Kasumi-1 (cell line): ENCODE measurements at regions not wholly inside any gene's neighbourhood (a gene's known extent, or its start where the extent isn't known, plus 50 kb on each side); places are given as distances from the start of the nearest gene placed in this dataset.
A peak's percentile ranks its signal among the peaks of the same experiment; 100 is the strongest.
"Not testable (repeated sequence)": the region's sequence is repeated elsewhere in the genome, so short reads cannot be mapped to it uniquely, and the experiment has no call there.

Source experiments
- DNase-seq, 2 experiments: peaks; one replicate each; lab custom pipeline; 2025; lab: John Stamatoyannopoulos, UW

DNA sequence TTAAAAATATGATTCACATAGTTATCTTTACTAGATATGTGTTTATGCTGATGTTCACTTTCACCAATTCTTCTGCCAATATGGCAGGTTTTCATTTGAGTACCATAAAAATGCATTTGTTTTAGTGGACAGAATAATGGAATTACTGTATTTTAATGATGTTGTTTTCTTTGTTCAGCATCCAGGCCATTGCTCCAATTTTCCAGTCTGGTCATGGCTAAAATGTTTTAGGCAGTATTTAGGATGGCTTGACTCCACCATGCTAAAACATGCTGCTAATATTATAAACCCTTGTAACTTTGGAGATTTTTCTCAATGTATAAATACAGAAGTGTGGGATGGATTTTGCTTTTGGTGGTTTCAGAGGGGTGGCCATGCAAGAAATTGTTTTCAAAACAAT, 273.0 kb upstream of the RPS23 start:
- no peak for DNase-seq

DNA sequence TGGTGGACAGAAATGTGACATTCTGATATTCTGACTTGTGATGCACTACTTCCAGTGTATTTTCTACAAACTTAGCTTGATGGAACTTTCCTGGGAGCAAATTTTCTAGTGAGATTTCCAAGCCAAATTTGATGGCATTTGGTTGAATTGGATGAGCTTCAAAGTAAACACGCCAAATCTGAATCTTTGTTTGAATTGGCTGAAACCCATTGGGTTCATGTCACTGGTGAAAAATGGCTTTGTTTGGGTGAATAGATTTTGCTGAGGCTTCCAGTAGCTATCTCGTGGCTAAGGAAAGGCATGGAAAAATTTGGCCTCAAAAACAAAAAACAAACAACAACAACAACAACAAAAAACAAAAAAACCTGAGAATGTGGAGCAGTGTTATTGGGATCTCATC, 271.1 kb upstream of the RPS23 start:
- DNase-seq, result no peak

DNA sequence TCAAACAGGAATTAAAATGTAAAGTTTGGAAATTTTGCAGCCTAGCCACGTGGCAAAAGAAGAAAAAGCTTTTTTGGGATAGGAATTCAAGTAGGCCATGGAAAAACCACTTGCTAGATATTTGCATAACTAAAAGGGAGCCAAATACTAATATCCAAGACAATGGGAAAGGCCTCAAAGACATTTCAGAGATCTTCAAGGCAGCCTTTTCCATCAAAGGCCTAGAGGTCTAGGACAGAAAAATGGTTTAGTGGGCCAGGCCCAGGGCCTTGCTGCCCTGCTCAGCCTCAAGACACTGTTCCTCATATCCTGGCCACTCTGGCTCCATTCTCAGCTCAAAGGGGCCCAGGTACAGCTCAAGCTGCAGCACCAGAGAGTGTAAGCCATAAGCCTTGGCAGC, 265.9 kb upstream of the RPS23 start:
- DNase-seq, result no peak

DNA sequence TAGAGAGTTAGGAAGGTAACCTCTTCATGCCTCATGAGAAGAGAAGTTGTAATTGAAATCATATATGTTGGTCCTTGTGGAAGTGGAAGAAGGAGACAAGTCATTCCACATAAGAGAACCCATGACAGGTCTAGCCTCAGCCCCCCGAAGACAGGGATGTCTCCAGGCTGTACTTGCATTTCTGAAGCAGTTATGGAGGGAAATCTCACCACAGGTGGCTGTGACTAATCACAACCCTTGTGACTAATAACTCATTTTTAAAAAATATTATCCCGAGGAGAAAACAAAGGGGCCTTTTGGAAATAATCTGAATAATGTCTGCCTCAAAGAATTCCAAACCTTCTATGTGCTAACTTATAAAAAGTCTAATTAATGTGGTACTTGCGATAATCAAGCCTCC, 262.1 kb upstream of the RPS23 start:
- no peak for DNase-seq

DNA sequence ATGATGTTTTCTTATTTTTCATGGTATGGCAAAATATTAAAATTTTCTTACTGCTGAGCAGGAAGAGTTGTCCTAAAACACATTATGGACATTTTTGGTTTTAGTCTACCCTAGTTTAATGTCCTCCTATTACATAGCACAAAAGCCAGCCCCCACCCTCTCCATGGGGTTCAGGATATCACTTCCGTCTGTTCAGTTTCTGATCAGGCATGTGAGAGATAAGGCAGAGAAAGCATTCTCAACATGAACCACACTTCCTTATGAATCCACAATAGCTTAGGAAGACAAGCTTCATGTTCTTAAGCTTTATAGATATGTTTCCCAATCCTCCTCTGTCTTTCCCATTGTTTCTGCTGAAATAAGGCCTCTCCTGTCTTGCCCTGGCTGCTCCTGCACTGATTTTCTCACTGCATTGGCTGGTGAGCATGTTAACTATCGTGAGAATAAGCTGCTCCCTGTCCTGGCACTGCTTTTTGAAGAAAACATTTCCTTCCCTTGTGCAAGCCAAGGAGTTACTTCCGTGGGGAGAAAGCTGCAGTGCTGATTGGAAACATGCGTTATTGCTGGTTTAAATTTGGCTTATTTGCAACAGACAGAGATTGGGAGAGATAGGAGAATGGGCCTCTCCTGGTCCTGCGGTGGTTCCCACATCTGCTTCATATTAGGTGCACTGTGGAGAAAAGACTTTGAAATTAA, 260.3 kb upstream of the RPS23 start:
- no peak for DNase-seq

DNA sequence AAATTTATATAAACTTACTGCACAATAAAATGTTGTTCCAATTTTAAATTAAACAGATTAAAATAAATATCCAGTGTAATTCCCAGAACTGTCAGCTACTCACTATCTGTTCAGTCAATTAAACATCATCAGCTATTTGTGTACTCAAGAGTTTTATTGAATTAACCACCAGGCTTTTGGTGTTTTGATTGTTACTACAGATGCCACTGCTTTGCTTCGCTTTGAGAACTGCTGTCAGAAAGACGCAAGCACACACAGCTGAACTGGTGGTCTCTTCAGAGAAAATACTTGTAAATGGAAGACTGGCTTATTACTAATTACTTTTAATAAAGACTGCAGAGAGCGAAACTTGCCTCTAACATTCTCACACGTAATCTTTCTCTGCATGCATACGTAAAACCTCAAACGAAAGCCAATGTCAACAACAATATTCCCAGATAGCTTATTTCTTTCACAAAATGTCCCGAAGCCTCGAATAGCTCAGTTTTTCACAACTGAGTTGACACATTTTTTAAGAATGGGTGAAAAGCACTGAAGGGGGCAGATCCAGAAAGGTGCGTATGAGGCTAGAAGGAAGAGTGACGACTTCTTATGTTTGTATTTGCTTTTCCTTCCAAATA, 259.6 kb upstream of the RPS23 start:
- no peak for DNase-seq

DNA sequence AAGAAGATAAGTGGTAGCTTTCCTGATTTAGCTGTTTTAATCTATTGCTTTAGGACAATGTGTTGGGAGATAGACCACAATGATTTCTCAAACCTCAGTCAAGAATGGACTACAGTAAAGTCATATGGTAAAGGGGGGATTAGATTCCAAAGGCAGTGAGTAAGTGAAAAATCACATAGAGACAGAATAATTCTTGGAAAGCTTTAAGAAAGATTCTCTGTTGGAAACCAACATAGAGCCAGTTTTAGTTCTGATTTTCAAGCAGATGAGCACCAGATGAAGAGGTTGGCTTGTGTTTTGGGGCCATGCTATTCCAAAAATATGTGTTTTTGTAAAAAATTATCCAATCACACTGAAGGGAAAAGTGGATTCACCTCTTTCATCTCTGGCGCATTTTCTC, 256.8 kb upstream of the RPS23 start:
- DNase-seq, result no peak

DNA sequence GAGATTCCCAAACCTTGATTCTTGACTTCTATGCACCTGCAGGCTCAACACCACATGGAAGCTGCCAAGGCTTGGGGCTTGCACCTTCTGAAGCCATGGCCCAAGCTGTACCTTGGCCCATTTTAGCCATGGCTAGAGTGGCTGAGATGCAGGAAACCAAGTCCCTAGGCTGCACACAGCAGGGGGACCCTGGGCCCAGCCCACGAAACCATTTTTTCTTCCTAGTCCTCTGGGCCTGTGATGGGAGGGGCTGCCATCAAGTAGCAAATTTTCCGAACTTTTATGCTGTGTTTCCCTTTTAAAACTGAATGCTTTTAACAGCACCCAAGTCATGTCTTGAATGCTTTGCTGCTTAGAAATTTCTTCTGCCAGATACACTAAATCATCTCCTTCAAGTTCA, 253.9 kb upstream of the RPS23 start:
- DNase-seq, result not testable (repeated sequence)

DNA sequence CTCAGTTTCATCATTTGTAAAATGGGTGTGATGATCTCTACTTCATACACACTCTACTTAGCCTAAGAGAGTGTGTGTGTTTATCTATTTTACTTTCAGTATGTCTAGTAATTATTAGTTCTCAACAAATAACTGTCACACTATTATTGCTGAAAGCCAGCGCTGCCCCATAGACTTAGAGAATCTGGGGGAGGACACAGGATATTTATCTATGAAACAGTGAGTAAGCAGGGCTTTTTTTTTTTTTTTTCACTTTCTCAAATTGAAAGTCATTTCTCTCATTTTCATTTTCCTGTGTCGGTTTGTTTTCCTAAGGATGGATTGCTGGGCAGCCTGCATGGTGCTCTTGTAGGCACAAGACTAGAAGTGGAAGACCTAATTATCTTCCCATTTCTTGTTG, 248.4 kb upstream of the RPS23 start:
- no peak for DNase-seq

DNA sequence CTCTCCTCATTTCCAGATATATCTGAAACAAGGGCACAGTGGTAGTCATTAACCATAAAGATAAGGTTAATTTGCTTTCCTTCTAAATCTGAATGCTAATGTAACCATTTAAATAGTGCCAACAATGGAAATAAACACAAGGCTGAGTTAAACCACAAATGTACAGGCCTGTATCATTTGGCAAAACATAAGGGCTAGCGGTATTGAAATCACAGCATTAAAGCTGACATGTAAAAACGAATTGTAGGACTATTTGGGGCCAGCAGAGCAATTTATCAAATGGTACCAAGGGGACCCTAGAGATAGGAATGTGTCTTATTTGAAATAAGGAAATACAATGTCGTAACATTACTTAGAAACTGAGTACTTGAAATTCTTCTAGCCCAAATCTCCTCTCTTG, 247.5 kb upstream of the RPS23 start:
- DNase-seq, result no peak

DNA sequence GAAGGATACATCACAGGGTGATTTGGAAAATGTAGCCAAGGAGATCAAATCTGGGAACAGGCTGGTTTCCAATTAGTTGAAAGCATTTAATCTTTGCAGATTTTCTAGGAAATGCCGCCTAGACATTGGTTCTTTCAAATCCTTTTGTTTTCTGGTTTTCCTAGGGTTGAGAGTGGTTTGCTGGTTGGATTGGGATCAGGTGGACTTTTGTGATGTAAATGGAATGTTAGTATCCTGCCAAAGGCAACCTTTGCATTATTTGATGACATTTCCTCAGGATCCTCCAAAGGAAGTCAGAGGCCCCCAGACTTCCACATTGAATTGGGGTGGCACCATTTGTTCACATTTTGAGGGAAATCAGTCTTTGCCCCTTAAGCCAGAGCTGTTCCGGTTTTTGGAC, 245.5 kb upstream of the RPS23 start:
- DNase-seq, result no peak

DNA sequence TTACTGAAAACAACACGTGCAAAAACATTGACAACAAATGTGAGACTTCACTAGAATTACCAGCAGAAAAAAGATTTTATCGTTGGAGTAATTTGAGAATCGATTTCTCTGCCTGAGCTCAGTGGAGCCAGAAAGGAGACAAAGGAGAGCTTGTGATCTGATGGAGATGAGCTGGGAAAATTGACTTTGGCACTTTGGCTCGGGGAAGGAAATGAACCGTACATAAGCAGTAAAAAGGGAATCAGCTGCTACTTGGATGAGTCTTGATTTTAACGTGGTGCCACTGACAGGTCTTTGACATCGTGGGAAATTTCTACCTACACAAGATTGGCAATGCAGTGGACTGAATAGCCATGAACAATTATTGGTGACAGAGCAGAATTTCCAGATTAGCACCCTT, 244.7 kb upstream of the RPS23 start:
- no peak for DNase-seq

DNA sequence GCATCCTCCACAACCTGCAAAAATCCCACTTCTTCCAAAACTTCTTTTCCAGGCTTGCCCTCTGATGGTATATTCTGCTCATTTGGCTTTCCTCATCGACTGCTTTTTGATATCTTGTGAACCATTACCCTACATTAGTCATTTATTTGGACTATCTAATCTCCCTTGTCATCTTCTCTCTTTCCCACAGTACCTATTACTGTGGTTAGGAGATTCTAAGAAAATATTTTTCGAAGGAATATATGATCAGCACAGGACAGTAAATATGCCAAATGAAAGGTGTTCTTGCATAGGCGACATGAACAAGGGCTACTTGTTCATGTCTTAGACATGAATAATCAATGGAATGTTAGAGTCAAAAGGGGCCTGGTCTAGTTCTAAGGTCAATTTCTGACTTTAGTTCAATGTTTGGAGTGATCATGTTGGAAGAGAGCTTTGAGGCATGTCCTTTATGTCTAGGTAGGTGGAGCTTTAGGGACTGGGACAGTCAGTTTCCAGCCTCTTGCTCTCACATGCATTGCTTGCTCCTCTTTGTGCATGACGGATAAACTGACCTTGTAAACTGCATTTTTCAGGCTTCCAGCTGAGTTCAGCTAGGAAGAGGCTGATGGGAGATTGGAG, 243.4 kb upstream of the RPS23 start:
- no peak for DNase-seq

DNA sequence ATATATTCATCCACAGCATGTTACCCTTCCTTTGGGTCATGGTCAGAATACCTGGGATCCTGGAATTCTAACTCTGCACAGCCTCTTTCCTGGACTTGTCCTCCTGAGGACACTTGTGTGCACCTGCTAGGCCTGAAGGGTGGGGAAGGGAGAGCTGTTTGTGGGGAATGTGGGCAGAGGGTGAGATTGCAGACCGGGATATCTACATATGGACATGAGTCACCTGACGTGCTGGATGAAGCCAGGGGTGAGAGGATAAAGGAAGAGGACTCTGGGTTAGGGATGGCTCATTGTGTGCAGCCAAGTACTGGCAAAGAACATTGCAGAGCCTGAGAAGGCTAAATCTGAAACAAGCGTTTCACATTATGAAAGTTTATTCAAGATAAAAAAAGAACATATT, 241.4 kb upstream of the RPS23 start:
- no peak for DNase-seq

DNA sequence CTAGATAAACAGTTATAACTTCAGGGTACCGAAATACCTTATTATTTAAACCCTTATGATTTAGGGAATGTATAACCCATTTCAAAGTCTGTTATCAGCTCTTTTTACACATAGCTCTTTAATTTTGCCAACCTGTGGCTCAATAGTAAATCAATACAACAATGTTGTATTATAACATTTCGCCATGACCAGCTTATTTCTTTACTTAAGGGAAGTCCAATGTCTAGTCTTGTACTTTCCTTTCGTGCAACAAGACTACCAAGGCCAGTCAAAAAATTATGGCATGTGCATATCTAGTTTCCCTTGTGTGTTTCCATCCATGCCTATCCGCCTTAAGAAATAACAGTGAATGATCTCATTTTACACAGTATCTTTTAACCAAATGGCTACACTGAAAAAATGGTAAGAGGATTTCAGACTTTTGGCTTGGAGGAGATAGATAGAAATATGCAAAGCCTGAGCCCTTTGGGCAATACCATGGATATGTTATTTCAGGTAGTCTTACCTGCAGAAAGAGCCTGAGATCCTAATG, 239.5 kb upstream of the RPS23 start:
- DNase-seq, result no peak

DNA sequence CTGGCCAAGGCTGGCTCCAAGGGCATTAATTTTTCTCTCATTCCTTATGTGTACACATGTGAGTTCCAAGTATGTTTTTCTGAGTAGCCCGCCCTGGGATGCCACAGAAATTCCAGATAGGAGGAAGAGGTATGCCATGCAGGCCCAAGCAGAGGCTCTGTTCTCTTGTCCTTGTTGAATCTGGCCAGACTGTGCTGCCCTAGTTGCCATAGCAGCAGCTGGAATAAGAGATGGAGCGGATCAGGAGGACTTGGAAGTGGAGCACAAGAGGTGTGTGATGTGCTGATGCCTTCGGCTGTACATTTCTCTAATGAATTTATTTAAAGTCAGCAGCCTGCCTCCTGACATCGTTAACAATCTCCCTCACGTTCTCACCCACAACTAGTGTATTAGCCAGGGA, 235.6 kb upstream of the RPS23 start:
- DNase-seq, result no peak

DNA sequence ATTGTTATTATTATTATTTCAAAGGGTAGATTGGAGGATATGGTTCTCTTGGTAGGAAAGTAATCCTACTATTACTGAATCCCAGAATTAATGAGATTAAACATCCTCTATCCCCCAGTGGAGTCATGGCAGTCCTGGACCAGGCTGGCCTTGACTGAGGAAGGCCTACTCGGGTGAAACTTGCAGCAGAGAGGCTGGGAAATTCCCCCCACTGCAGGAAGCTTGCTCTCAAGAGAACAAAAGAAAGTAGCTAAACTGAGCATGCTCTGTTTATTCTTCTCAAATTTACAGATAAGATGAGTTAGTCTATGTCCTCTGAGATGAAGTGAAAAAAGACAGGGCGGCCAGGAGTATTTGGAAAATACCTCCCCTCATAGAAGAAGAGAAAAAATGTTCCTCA, 233.9 kb upstream of the RPS23 start:
- no peak for DNase-seq

DNA sequence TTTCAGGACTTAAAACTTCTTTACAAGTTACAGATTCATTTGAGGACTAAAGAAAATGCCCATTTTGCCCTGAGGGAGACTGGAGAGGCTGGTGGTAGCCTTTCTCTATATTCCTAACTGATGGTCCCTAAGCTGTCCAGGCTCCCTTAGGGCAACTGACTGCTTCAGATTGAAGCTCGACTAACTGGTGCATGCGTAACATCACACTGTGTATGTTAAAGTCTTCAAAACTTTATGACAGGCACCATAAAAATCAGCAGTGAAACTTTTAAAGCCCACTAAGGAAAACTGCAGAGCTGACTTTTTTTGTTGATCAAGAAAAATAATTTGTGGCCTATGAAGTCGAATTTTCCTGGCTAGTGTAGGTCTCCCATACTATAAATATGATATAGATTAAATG, 233.0 kb upstream of the RPS23 start:
- no peak for DNase-seq

DNA sequence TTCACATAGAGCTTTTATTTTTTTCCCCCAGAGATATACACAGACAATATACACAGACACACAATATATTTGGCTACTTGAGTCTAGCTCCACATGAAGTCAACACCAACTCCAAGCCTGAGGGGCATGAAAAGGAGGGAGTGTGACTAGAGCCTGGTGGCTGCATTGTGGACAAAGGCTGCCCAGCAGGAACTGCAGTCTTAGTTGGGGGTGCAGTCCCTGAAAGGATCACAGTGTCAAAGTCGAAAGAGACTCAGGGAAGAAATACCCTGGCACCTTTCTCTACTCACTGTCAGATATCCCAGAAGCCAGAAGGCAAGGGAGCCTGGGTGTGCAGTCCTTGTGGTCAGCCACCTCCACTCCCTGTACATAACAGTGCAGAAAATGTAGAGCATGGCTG, 231.6 kb upstream of the RPS23 start:
- no peak for DNase-seq

DNA sequence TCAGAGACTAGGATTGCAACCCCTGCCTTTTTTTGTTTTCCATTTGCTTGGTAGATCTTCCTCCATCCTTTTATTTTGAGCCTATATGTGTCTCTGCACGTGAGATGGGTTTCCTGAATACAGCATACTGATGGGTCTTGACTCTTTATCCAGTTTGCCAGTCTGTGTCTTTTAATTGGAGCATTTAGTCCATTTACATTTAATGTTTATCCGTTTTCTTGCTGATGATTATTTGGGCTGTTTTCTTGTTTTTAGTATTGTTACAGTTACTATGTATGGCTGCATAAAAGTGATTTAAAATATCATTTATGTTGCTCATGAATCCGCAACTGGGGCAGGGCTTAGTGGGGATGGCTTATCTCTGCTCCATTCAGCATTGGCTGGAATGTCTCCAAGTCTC, 228.2 kb upstream of the RPS23 start:
- not testable (repeated sequence) for DNase-seq

DNA sequence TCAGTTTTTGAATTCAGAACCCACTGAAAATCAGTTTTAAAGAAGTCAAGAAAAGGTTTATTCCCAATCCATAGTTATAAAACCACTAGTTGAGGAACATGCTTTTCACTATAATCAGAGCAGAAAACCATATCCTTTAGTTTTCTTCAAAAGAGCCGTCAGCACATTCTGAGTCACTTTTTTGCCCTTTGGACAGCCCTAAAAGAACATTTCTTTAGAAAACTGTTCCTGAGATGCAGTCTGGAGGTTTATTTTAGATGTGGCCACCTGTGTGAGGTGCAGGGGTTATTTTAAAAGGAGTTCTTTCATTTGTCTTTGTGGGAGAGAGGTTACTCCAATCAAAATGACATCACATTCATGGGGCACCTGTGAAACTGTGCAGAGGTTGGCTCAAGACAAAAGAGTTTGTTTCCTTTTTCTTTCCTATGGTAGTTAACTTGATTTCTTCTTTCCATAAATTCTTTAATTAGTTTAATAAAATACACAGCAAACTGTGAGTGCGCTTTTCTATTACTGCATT, 221.6 kb upstream of the RPS23 start:
- DNase-seq, result no peak

DNA sequence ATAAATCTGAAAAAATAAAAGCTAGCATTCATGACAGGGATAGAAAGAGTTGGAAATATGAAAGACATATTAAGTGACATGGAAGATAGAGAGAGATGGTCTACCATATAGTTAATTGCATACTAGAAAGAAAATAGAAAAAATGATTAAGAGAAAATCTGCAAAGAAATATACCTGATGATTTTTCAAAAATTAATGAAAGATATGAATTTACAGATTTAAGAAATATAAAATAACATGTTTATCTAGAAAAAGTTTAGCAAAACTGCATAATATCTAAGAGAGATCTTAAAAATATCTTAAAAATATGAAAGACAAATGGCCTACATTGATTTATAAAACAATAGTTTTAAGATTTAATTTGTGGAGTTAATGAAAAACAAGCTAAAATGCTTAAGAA, 219.1 kb upstream of the RPS23 start:
- no peak for DNase-seq

DNA sequence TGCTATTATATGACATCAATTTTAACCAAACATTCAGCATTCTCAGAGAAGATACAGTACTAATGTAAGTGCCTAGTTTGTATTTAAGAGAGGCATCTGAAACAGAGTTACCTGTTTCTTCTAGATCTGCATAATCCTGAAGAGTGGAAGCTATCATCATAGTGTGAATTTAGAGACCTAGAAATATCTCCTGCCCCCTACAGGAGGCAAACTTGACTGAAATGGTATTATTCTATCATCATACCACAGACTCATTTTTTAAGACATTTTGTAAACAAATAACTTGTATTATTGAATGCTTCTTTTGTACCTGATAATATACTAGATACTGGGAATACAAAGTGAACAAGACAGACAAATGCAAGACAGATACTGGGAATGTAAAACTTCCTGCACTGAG, 216.8 kb upstream of the RPS23 start:
- DNase-seq, result peak in 1 of 2 experiments; percentile 13
